HEK293T (cell line): ENCODE measurements at regions not wholly inside any gene's neighbourhood (a gene's known extent, or its start where the extent isn't known, plus 50 kb on each side); places are given as distances from the start of the nearest gene placed in this dataset.

ENCODE experiments used
- CTCF ChIA-PET: fragments of 350-600 bp; formaldehyde crosslinking; extraction: SDS; loops from one replicate; lab custom pipeline; 2021; ENCODE audit warnings: antibody characterized with exemption, inconsistent platforms; lab: Yijun Ruan, JAX
- POLR2A ChIA-PET: fragments of 350-600 bp; formaldehyde crosslinking; extraction: SDS; loops from one replicate; lab custom pipeline; 2020; ENCODE audit warnings: antibody characterized with exemption, inconsistent platforms; lab: Yijun Ruan, JAX
- DNase-seq: peaks from one replicate; pipeline ENCODE4 v3.0.0; 2012; ENCODE audit warnings: mixed read lengths; ENCODE audit errors: extremely low spot score
- ARNT ChIP-seq: fragments of 450-650 bp; IDR thresholded peaks from 2 replicates; pipeline ENCODE4 v1.6.1; 2017; ENCODE audit warnings: mild to moderate bottlenecking
- BHLHE40 ChIP-seq: fragments of 450-650 bp; IDR thresholded peaks from 2 replicates; pipeline ENCODE4 v1.6.1; 2016; ENCODE audit warnings: mild to moderate bottlenecking, moderate library complexity, borderline replicate concordance
- CTBP1 ChIP-seq: fragments of 450-650 bp; IDR thresholded peaks from 2 replicates; pipeline ENCODE4 v1.6.1; 2016; ENCODE audit warnings: borderline replicate concordance
- ELF4 ChIP-seq: fragments of 450-650 bp; IDR thresholded peaks from 2 replicates; pipeline ENCODE4 v1.6.1; 2017; ENCODE audit warnings: antibody characterized with exemption
- FOXA1 ChIP-seq: fragments of 450-650 bp; IDR thresholded peaks from 2 replicates; pipeline ENCODE4 v1.6.1; 2016; ENCODE audit warnings: mild to moderate bottlenecking
- FOXK2 ChIP-seq: fragments of 450-650 bp; IDR thresholded peaks from 2 replicates; pipeline ENCODE4 v1.6.1; 2016; ENCODE audit warnings: mild to moderate bottlenecking
- FOXM1 ChIP-seq: fragments of 450-650 bp; IDR thresholded peaks from 2 replicates; pipeline ENCODE4 v1.6.1; 2017; ENCODE audit warnings: mild to moderate bottlenecking, borderline replicate concordance
- HDGF ChIP-seq: fragments of 450-650 bp; IDR thresholded peaks from 2 replicates; pipeline ENCODE4 v1.6.1; 2017; ENCODE audit warnings: antibody characterized with exemption, borderline replicate concordance
- L3MBTL2 ChIP-seq: fragments of 450-650 bp; conservative IDR thresholded peaks from 2 replicates; pipeline ENCODE4 v1.6.1; 2016; ENCODE audit warnings: mild to moderate bottlenecking
- LEF1 ChIP-seq: fragments of 450-650 bp; IDR thresholded peaks from 2 replicates; pipeline ENCODE4 v1.6.1; 2017; ENCODE audit warnings: mild to moderate bottlenecking, borderline replicate concordance
- NFRKB ChIP-seq: fragments of 450-650 bp; IDR thresholded peaks from 2 replicates; pipeline ENCODE4 v1.6.1; 2016; ENCODE audit warnings: mild to moderate bottlenecking, moderate library complexity
- PKNOX1 ChIP-seq: fragments of 450-650 bp; IDR thresholded peaks from 2 replicates; pipeline ENCODE4 v1.6.1; 2016
- SP1 ChIP-seq: fragments of 450-650 bp; IDR thresholded peaks from 2 replicates; pipeline ENCODE4 v1.6.1; 2017
- SUZ12 ChIP-seq: fragments of 450-650 bp; IDR thresholded peaks from 2 replicates; pipeline ENCODE4 v1.6.1; 2016; ENCODE audit warnings: mild to moderate bottlenecking
- TARDBP ChIP-seq: fragments of 450-650 bp; IDR thresholded peaks from 2 replicates; pipeline ENCODE4 v1.6.1; 2016
- ZNF384 ChIP-seq: fragments of 450-650 bp; IDR thresholded peaks from 2 replicates; pipeline ENCODE4 v1.6.1; 2016

GRCh38 chr5:130280528-130281217 lies 376.4 kb downstream of the CHSY3 start:
- ChIA-PET CTCF (no interaction called here), POLR2A (no interaction called here)

GRCh38 chr5:130279386-130279785 lies 375.1 kb downstream of the CHSY3 start:
- ChIA-PET CTCF (no interaction called here), POLR2A (no interaction called here)
- DNase-seq = no peak

More at GRCh38 chr5:130280528-130281217, 376.4 kb downstream of the CHSY3 start:
- DNase-seq = no peak
- TF ChIP-seq LEF1 (no peak), SP1 (no peak), HDGF (no peak), FOXK2 (no peak), SUZ12 (no peak), ARNT (no peak), TARDBP (no peak), PKNOX1 (no peak), ELF4 (no peak), NFRKB (no peak), L3MBTL2 (no peak), BHLHE40 (no peak), ZNF384 (no peak), CTBP1 (no peak), FOXM1 (no peak), FOXA1 (no peak)

GRCh38 chr5:130278136-130278535 lies 373.9 kb downstream of the CHSY3 start:
- CTCF ChIA-PET = no interaction called here
- POLR2A ChIA-PET = no interaction called here
- no peak for DNase-seq
- TF ChIP-seq TARDBP (no peak), ELF4 (no peak), FOXK2 (no peak), BHLHE40 (no peak), NFRKB (no peak), FOXA1 (no peak), ARNT (no peak), PKNOX1 (no peak), L3MBTL2 (no peak), SP1 (no peak), LEF1 (no peak), FOXM1 (no peak), CTBP1 (no peak), ZNF384 (no peak)

More at GRCh38 chr5:130279386-130279785, 375.1 kb downstream of the CHSY3 start:
- TF ChIP-seq L3MBTL2 = no peak
- no peak for TF ChIP-seq LEF1
- TF ChIP-seq HDGF = no peak
- TF ChIP-seq NFRKB = no peak
- no peak for TF ChIP-seq ZNF384
- no peak for TF ChIP-seq CTBP1
- TF ChIP-seq SUZ12 = no peak
- TF ChIP-seq SP1 = no peak
- no peak for TF ChIP-seq FOXM1
- TF ChIP-seq FOXK2 = no peak
- TF ChIP-seq ELF4 = no peak
- TF ChIP-seq ARNT = no peak
- TF ChIP-seq BHLHE40 = no peak
- no peak for TF ChIP-seq TARDBP
- TF ChIP-seq FOXA1 = no peak
- TF ChIP-seq PKNOX1 = no peak

- TF ChIP-seq CTBP1 (no peak), PKNOX1 (no peak), ARNT (no peak), FOXM1 (no peak), HDGF (no peak), SP1 (no peak), ELF4 (no peak), LEF1 (no peak), SUZ12 (no peak), BHLHE40 (no peak), FOXA1 (no peak), NFRKB (no peak), TARDBP (no peak), L3MBTL2 (no peak), ZNF384 (no peak), FOXK2 (no peak)
- POLR2A ChIA-PET = no interaction called here
- CTCF ChIA-PET = no interaction called here
- no peak for DNase-seq
Observed at GRCh38 chr5:130277522-130277921, 373.3 kb downstream of the CHSY3 start.

- CTCF ChIA-PET = no interaction called here
- DNase-seq = no peak
- TF ChIP-seq BHLHE40 (no peak), PKNOX1 (no peak), SP1 (no peak), CTBP1 (no peak)
- POLR2A ChIA-PET = no interaction called here
Observed at GRCh38 chr5:130277002-130277401, 372.7 kb downstream of the CHSY3 start.
